Duodenal mucosa (tissue), 2 donors: ENCODE measurements at regions not wholly inside any gene's neighbourhood (a gene's known extent, or its start where the extent isn't known, plus 50 kb on each side); places are given as distances from the start of the nearest gene placed in this dataset.
"Not testable (repeated sequence)": the region's sequence is repeated elsewhere in the genome, so short reads cannot be mapped to it uniquely, and the experiment has no call there.

ENCODE experiments used
- H3K27ac ChIP-seq: one replicate; pipeline ENCODE4 v1.7.0; 2013; ENCODE audit warnings: low read depth, low read length
- H3K27me3 ChIP-seq, 2 donors: one replicate each; pipeline ENCODE4 v1.7.0; 2013; ENCODE audit warnings: low read length in 2 of 2, control low read depth in 1 of 2; ENCODE audit not compliant: insufficient read depth in 2 of 2, control insufficient read depth in 1 of 2
- H3K36me3 ChIP-seq, 2 donors: one replicate each; pipeline ENCODE4 v1.7.0; 2013; ENCODE audit warnings: low read length in 2 of 2, control low read depth in 1 of 2; ENCODE audit not compliant: insufficient read depth in 2 of 2, control insufficient read depth in 1 of 2
- H3K4me1 ChIP-seq, 2 donors: one replicate each; pipeline ENCODE4 v1.7.0; 2013; ENCODE audit warnings: low read length in 2 of 2, control low read depth in 1 of 2; ENCODE audit not compliant: insufficient read depth in 2 of 2, control insufficient read depth in 1 of 2
- H3K4me3 ChIP-seq, 2 donors: one replicate each; pipeline ENCODE4 v1.7.0; 2013; ENCODE audit warnings: low read length in 2 of 2, low read depth in 1 of 2
- H3K9ac ChIP-seq, 2 donors: one replicate each; pipeline ENCODE4 v1.7.0; 2013; ENCODE audit warnings: low read length in 2 of 2, low read depth in 1 of 2
- H3K9me3 ChIP-seq, 2 donors: one replicate each; pipeline ENCODE4 v1.7.0; 2013; ENCODE audit warnings: low read length in 2 of 2, control low read depth in 1 of 2; ENCODE audit not compliant: control insufficient read depth in 1 of 2

- Histone ChIP-seq H3K36me3 (no peaks in the 10 kb centered on the region), H3K9ac (no peak overlapping the region), H3K27me3 (no peaks in the 10 kb centered on the region), H3K4me1 (no peaks in the 10 kb centered on the region), H3K9me3 (no peaks in the 10 kb centered on the region), H3K4me3 (no peak overlapping the region), H3K27ac (no peak overlapping the region)
Observed at GRCh38 chr14:34161351-34162082, 210.6 kb upstream of the EGLN3 start.

- H3K4me1 ChIP-seq = no peaks in the 10 kb centered on the region
- no peak overlapping the region for H3K4me3 ChIP-seq
- H3K9me3 ChIP-seq = no peaks in the 10 kb centered on the region
- H3K36me3 ChIP-seq = no peaks in the 10 kb centered on the region
- H3K27me3 ChIP-seq = no peaks in the 10 kb centered on the region
- H3K9ac ChIP-seq = no peak overlapping the region
- H3K27ac ChIP-seq = no peak overlapping the region
Observed at GRCh38 chr14:34160619-34161018, 209.7 kb upstream of the EGLN3 start.

- Histone ChIP-seq H3K27me3 (no peaks in the 10 kb centered on the region), H3K9me3 (no peaks in the 10 kb centered on the region), H3K27ac (no peak overlapping the region), H3K4me3 (no peak overlapping the region), H3K4me1 (no peaks in the 10 kb centered on the region), H3K36me3 (no peaks in the 10 kb centered on the region), H3K9ac (no peak overlapping the region)
Observed at GRCh38 chr14:34157651-34158050, 206.8 kb upstream of the EGLN3 start.

DNA sequence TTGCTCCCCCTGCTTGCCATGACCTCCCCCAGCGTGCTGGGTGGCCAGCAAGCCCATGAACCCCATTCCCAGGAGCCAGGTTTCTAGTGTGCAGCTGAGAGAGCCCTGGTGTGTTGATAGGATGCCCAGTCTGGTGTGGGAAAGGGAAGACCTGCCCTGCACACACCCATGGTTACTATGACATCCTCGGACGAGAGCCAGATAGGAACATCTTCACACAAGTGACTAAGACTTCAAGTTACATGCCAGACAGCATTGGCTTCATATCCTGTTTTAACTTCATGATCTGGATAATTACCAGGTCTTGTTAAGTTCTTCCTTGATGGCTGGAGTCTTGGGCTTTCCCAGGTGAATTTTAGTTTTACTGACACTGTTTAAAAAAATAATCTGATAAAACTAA is 196.6 kb upstream of the EGLN3 start:
- no peak overlapping the region for H3K4me3 ChIP-seq
- no peaks in the 10 kb centered on the region for H3K9me3 ChIP-seq
- H3K4me1 ChIP-seq = no peaks in the 10 kb centered on the region
- H3K27me3 ChIP-seq = no peaks in the 10 kb centered on the region
- H3K9ac ChIP-seq = no peak overlapping the region
- H3K27ac ChIP-seq = no peak overlapping the region
- H3K36me3 ChIP-seq = no peaks in the 10 kb centered on the region

DNA sequence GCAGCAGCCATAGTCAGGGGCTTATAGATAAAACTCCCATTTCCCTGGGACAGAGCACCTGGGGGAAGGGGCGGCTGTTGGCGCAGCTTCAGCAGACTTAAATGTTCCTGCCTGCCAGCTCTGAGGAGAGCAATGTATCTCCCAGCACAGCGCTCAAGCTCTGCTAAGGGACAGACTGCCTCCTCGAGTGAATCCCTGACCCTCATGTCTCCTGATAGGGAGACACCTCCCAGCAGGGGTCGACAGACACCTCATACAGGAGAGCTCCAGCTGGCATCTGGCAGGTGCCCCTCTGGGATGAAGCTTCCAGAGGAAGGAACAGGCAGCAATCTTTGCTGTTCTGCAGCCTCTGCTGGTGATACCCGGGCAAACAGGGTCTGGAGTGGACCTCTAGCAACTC is 189.3 kb upstream of the EGLN3 start:
- H3K9ac ChIP-seq, H3K27ac ChIP-seq, H3K4me1 ChIP-seq, H3K4me3 ChIP-seq, H3K27me3 ChIP-seq, H3K9me3 ChIP-seq, H3K36me3 ChIP-seq: not testable (repeated sequence)

DNA sequence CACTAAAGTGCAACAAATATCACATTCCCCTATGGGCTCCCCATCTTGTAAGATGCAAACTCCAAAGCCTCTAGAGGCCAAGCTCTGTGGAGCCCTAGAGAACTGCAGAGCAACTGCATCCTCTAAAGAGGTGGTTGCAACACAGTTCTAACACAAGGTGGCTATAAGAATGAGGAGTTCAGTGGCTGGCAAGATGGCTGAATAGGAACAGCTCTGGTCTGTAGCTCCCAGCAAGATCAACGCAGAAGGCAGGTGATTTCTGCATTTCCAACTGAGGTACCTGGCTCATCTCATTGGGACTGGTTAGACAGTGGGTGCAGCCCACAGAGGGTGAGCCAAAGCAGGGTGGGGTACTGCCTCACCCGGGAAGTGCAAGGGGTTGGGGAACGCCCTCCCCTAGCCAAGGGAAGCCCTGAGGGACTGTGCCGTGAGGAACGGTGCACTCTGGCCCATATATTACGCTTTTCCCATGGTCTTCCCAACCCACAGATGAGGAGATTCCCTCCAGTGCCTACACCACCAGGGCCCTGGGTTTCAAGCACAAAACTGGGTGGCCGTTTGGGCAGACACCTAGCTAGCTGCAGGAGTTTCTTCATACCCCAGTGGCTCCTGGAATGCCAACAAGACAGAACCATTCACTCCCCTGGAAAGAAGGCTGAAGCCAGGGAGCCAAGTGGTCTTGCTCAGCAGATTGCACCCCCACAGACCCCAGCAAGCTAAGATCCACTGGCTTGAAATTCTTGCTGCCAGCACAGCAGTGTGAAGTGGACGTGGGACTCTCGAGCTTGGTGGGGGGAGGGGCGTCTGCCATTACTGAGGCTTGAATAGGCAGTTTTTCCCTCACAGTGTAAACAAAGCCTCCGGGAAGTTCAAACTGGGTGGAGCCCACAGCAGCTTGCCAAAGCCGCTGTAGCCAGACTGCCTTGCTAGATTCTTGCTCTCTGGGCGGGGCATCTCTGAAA is 188.6 kb upstream of the EGLN3 start:
- not testable (repeated sequence) for H3K36me3 ChIP-seq, H3K27me3 ChIP-seq, H3K27ac ChIP-seq, H3K9ac ChIP-seq, H3K4me1 ChIP-seq, H3K9me3 ChIP-seq, H3K4me3 ChIP-seq

- no peak overlapping the region for H3K4me3 ChIP-seq
Observed at GRCh38 chr14:34138175-34138574, 187.3 kb upstream of the EGLN3 start.

GRCh38 chr14:34137001-34137745 is 186.3 kb upstream of the EGLN3 start:
- peaks cover 6 to 7% of the 10 kb centered on the region in 2 donors for H3K4me1 ChIP-seq
- no peak overlapping the region for H3K9ac ChIP-seq
- no peaks in the 10 kb centered on the region for H3K9me3 ChIP-seq
- H3K36me3 ChIP-seq = no peaks in the 10 kb centered on the region
- H3K27me3 ChIP-seq = no peaks in the 10 kb centered on the region
- no peak overlapping the region for H3K27ac ChIP-seq
- H3K4me3 ChIP-seq = no peak overlapping the region

More at GRCh38 chr14:34138175-34138574, 187.3 kb upstream of the EGLN3 start:
- Histone ChIP-seq H3K9me3 (no peaks in the 10 kb centered on the region), H3K4me1 (peaks cover 6 to 7% of the 10 kb centered on the region in 2 donors), H3K27me3 (no peaks in the 10 kb centered on the region), H3K36me3 (no peaks in the 10 kb centered on the region), H3K9ac (no peak overlapping the region), H3K27ac (no peak overlapping the region)

- Histone ChIP-seq H3K27me3 (no peaks in the 10 kb centered on the region), H3K4me1 (peaks cover 6 to 7% of the 10 kb centered on the region in 2 donors), H3K27ac (no peak overlapping the region), H3K9ac (no peak overlapping the region), H3K4me3 (no peak overlapping the region), H3K9me3 (no peaks in the 10 kb centered on the region), H3K36me3 (no peaks in the 10 kb centered on the region)
Observed at GRCh38 chr14:34135492-34135891, 184.6 kb upstream of the EGLN3 start.

DNA sequence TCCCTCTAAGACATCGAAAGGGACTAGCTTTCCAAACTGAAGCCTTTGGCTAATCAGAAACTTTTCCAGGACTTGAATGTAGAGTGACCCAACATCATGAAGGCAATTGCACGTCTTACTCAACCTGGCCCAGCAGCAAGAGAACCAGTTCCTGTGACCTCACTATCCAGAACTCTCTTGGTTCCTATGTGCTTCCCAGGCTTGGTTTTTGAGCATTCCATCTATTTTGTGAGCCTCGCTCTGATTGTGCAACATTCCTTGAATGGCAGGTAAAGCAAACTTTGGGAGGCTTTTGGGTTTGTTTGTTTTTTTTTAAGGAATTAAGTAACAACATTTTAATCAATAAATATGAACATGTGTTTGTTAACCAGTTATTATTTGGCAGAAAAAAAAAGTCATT is 183.6 kb upstream of the EGLN3 start:
- Histone ChIP-seq H3K4me3 (no peak overlapping the region), H3K4me1 (peaks cover 3 to 7% of the 10 kb centered on the region in 2 donors), H3K9me3 (no peaks in the 10 kb centered on the region), H3K36me3 (no peaks in the 10 kb centered on the region), H3K9ac (no peak overlapping the region), H3K27me3 (no peaks in the 10 kb centered on the region), H3K27ac (no peak overlapping the region)
